CD14-positive monocyte (primary cell): ENCODE measurements at regions not wholly inside any gene's neighbourhood (a gene's known extent, or its start where the extent isn't known, plus 50 kb on each side); places are given as distances from the start of the nearest gene placed in this dataset.

Source experiments
- DNase-seq, 3 donors: peaks; one replicate each; pipeline ENCODE4 v3.0.0-alpha.2; 2011 to 2022
- H2AFZ ChIP-seq: 2 replicates; pipeline ENCODE4 v1.6.0; 2012; ENCODE audit warnings: mild to moderate bottlenecking, low read depth, low read length, inconsistent platforms; ENCODE audit not compliant: insufficient read depth, poor library complexity, severe bottlenecking
- H3K27ac ChIP-seq, 2 donors: 1 replicate in 1 of 2; 2 replicates in 1 of 2; pipeline ENCODE4 v1.5.1; 2012 to 2013; ENCODE audit warnings: low read length in 2 of 2, control low read depth in 1 of 2, inconsistent platforms in 1 of 2, low read depth in 1 of 2, mild to moderate bottlenecking in 1 of 2
- H3K27me3 ChIP-seq, 2 donors: one replicate each; pipeline versions ENCODE4 v1.6.0 to v1.6.1; 2011 to 2013; ENCODE audit warnings: low read length in 2 of 2; ENCODE audit not compliant: control insufficient read depth in 2 of 2, insufficient read depth in 2 of 2
- H3K36me3 ChIP-seq, 2 donors: replicated peaks in 1 of 2; 1 replicate in 1 of 2; 2 replicates in 1 of 2; pipeline versions ENCODE4 v1.5.1 to v1.6.1; 2012 to 2013; ENCODE audit warnings: low read length in 2 of 2, control low read depth in 1 of 2, inconsistent platforms in 1 of 2, mild to moderate bottlenecking in 1 of 2; ENCODE audit not compliant: insufficient read depth in 2 of 2, control insufficient read depth in 1 of 2
- H3K4me1 ChIP-seq, 2 donors: 1 replicate in 1 of 2; 2 replicates in 1 of 2; pipeline versions ENCODE4 v1.5.1 to v1.6.1; 2012 to 2013; ENCODE audit warnings: low read length in 2 of 2, control low read depth in 1 of 2, inconsistent platforms in 1 of 2, mild to moderate bottlenecking in 1 of 2, moderate library complexity in 1 of 2; ENCODE audit not compliant: insufficient read depth in 2 of 2, control insufficient read depth in 1 of 2
- H3K4me2 ChIP-seq: replicated peaks from 2 replicates; pipeline ENCODE3; 2012; ENCODE audit warnings: low read length, moderate library complexity, mild to moderate bottlenecking; ENCODE audit not compliant: poor library complexity, severe bottlenecking; ENCODE audit errors: extremely low read depth
- H3K4me3 ChIP-seq, 3 experiments: fragments of 200-600 bp in 1 of 3; sonication (generic) in 1 of 3; replicated peaks in 1 of 3; 1 replicate in 2 of 3; 2 replicates in 1 of 3; pipeline ENCODE4 v1.5.1; 2011 to 2013; ENCODE audit warnings: low read length in 3 of 3, mild to moderate bottlenecking in 3 of 3, control low read depth in 2 of 3, low read depth in 2 of 3, inconsistent platforms in 1 of 3, moderate library complexity in 1 of 3
- H3K79me2 ChIP-seq: 2 replicates; pipeline ENCODE4 v1.6.0; 2012; ENCODE audit warnings: mild to moderate bottlenecking, control low read depth, inconsistent platforms, low read length, moderate library complexity; ENCODE audit not compliant: insufficient read depth
- H3K9ac ChIP-seq: 2 replicates; pipeline ENCODE4 v1.6.0; 2017; ENCODE audit warnings: low read length, mild to moderate bottlenecking; ENCODE audit not compliant: insufficient read depth, poor library complexity, severe bottlenecking
- H3K9me3 ChIP-seq, 2 donors: replicated peaks in 1 of 2; 1 replicate in 1 of 2; 2 replicates in 1 of 2; pipeline versions ENCODE4 v1.5.1 to v1.6.1; 2012 to 2013; ENCODE audit warnings: low read length in 2 of 2, control low read depth in 1 of 2; ENCODE audit not compliant: control insufficient read depth in 1 of 2, insufficient read depth in 1 of 2
- H4K20me1 ChIP-seq: 2 replicates; pipeline ENCODE4 v1.6.0; 2012; ENCODE audit warnings: mild to moderate bottlenecking, low read length, control low read depth, moderate library complexity; ENCODE audit not compliant: insufficient read depth
- H3K27ac Mint-ChIP-seq, 7 donors: one replicate each; pipeline ENCODE4 v1.8.0; 2020; ENCODE audit warnings: mild to moderate bottlenecking in 7 of 7, mixed read lengths in 7 of 7, moderate library complexity in 6 of 7, inconsistent platforms in 2 of 7
- H3K27me3 Mint-ChIP-seq, 3 donors: one replicate each; pipeline ENCODE4 v1.8.0; 2021 to 2022; ENCODE audit warnings: low read depth in 3 of 3, mild to moderate bottlenecking in 3 of 3, mixed read lengths in 3 of 3, moderate library complexity in 3 of 3, inconsistent platforms in 1 of 3
- H3K36me3 Mint-ChIP-seq, 2 donors: one replicate each; pipeline ENCODE4 v1.8.0; 2020; ENCODE audit warnings: mixed read lengths in 2 of 2, inconsistent platforms in 1 of 2, mild to moderate bottlenecking in 1 of 2
- H3K4me1 Mint-ChIP-seq: one replicate; pipeline ENCODE4 v1.8.0; 2020; ENCODE audit warnings: mild to moderate bottlenecking, mixed read lengths
- H3K4me3 Mint-ChIP-seq, 2 donors: one replicate each; pipeline ENCODE4 v1.8.0; 2020; ENCODE audit warnings: mild to moderate bottlenecking in 2 of 2, mixed read lengths in 2 of 2, moderate library complexity in 1 of 2
- H3K9me3 Mint-ChIP-seq, 7 donors: one replicate each; pipeline ENCODE4 v1.8.0; 2020 to 2022; ENCODE audit warnings: mixed read lengths in 7 of 7, mild to moderate bottlenecking in 6 of 7, moderate library complexity in 6 of 7, inconsistent platforms in 2 of 7
- CTCF ChIP-seq: fragments of 200-600 bp; IDR thresholded peaks from one replicate; pipeline ENCODE4 v1.8.0; 2022; ENCODE audit warnings: antibody characterized with exemption, mild to moderate bottlenecking
- WGBS: methylation state at CpG from one replicate; pipeline ENCODE4 v1.1.5; 2013; ENCODE audit warnings: missing lambda C conversion rate; ENCODE audit not compliant: insufficient coverage; 5-methylcytosine and 5-hydroxymethylcytosine counted together
- intact Hi-C, 2 donors: fragments of 100-400 bp; cut with micrococcal nuclease; formaldehyde crosslinking; loops; one replicate each; pipeline versions ENCODE4 v1.15.0 to v1.15.1; 2023

- no peak overlapping the region for H3K27ac Mint-ChIP-seq
- 42% methylated on average over 4 of the region's 6 CpGs for whole genome bisulfite sequencing
- no peak overlapping the region for H2AFZ ChIP-seq
These were observed 125.2 kb upstream of the KCNJ6 start for GRCh38 chr21:38041493-38041892.

GRCh38 chr21:38042246-38042645 lies 126.0 kb upstream of the KCNJ6 start:
- intact Hi-C loops: no loop called here
- no peaks in the 10 kb centered on the region for H3K79me2 ChIP-seq
- Mint-ChIP-seq H3K9me3 (peaks cover 0 to 5% (median 0%) of the 10 kb centered on the region in 7 donors), H3K4me1 (no peaks in the 10 kb centered on the region), H3K4me3 (no peak overlapping the region), H3K27me3 (peaks cover 3 to 6% (median 4%) of the 10 kb centered on the region in 3 donors), H3K27ac (no peak overlapping the region), H3K36me3 (no peaks in the 10 kb centered on the region)
- TF ChIP-seq CTCF: no peak
- H3K9me3 ChIP-seq: no peaks in the 10 kb centered on the region
- H3K4me3 ChIP-seq: no peak overlapping the region
- DNase-seq: no peak
- H3K9ac ChIP-seq: no peak overlapping the region
- no peaks in the 10 kb centered on the region for H3K36me3 ChIP-seq
- H4K20me1 ChIP-seq: no peaks in the 10 kb centered on the region
- H2AFZ ChIP-seq: no peak overlapping the region
- no peak overlapping the region for H3K27ac ChIP-seq
- H3K27me3 ChIP-seq: peaks cover 0 to 6% of the 10 kb centered on the region in 2 donors
- no peaks in the 10 kb centered on the region for H3K4me1 ChIP-seq
- H3K4me2 ChIP-seq: no peak overlapping the region
- no CpG with 5 or more reads among the region's 2 CpGs for WGBS

More at GRCh38 chr21:38041493-38041892, 125.2 kb upstream of the KCNJ6 start:
- Histone ChIP-seq H3K4me3 (no peak overlapping the region), H3K27me3 (peaks cover 0 to 6% of the 10 kb centered on the region in 2 donors), H3K4me2 (no peak overlapping the region), H4K20me1 (no peaks in the 10 kb centered on the region), H3K27ac (no peak overlapping the region), H3K4me1 (no peaks in the 10 kb centered on the region), H3K9ac (no peak overlapping the region), H3K36me3 (no peaks in the 10 kb centered on the region), H3K79me2 (no peaks in the 10 kb centered on the region), H3K9me3 (no peaks in the 10 kb centered on the region)
- intact Hi-C loops: no loop called here
- no peak for DNase-seq
- no peak overlapping the region for H3K4me3 Mint-ChIP-seq
- H3K9me3 Mint-ChIP-seq: peaks cover 0 to 5% (median 0%) of the 10 kb centered on the region in 7 donors
- H3K27me3 Mint-ChIP-seq: peaks cover 3 to 6% (median 6%) of the 10 kb centered on the region in 3 donors
- H3K4me1 Mint-ChIP-seq: no peaks in the 10 kb centered on the region
- no peaks in the 10 kb centered on the region for H3K36me3 Mint-ChIP-seq
- TF ChIP-seq CTCF: no peak
